HepG2 (cell line): ENCODE measurements at regions not wholly inside any gene's neighbourhood (a gene's known extent, or its start where the extent isn't known, plus 50 kb on each side); places are given as distances from the start of the nearest gene placed in this dataset.

Experiments used
- ATAC-seq: fragments of 200-7000 bp; cut with Tn5 transposase; 3 replicates; pipeline ENCODE4 v1.9.1; 2020; ENCODE audit warnings: mild to moderate bottlenecking, moderate library complexity
- BruUV-seq: library from RNA; stranded (reverse); fragments of 400-500 nt; replicated peaks from 2 replicates; lab custom pipeline; 2021; lab: Mats Ljungman, UMichigan
- CTCF ChIA-PET: fragments of 300-600 bp; formaldehyde crosslinking; extraction: SDS; loops from one replicate; lab custom pipeline; 2021; ENCODE audit warnings: low total read pairs, inconsistent platforms, low intra/inter-chr PET ratio; lab: Yijun Ruan, JAX
- POLR2A ChIA-PET: fragments of 350-600 bp; sonication (Branson Sonifier 250); formaldehyde crosslinking; loops from one replicate; lab custom pipeline; 2020; ENCODE audit warnings: antibody characterized with exemption, inconsistent platforms; lab: Yijun Ruan, JAX
- DNase-seq: peaks from one replicate; pipeline ENCODE4 v3.0.0-alpha.2; 2015; ENCODE audit warnings: low spot score
- FAIRE-seq: peaks from 3 replicates; lab custom pipeline; 2011; peaks lifted over from hg19 to GRCh38; lab: Jason Lieb, UNC
- H2AFZ ChIP-seq: one replicate; pipeline ENCODE4 v1.6.1; 2011; ENCODE audit warnings: low read length, inconsistent platforms
- H3K27ac ChIP-seq: fragments of 300-600 bp; 3 replicates; pipeline ENCODE4 v1.8.0; 2011; ENCODE audit warnings: mixed run types, mild to moderate bottlenecking, mixed read lengths, low read length, inconsistent platforms; ENCODE audit not compliant: insufficient read depth; ENCODE audit errors: extremely low read length
- H3K27me3 ChIP-seq, 2 experiments: fragments of 200-600 bp in 1 of 2; 2 replicates in 1 of 2; 3 replicates in 1 of 2; pipeline versions ENCODE4 v1.6.0 to v1.8.0; 2011; ENCODE audit warnings: low read length in 2 of 2, mild to moderate bottlenecking in 2 of 2, moderate library complexity in 2 of 2, inconsistent platforms in 1 of 2; ENCODE audit not compliant: insufficient read depth in 2 of 2, control insufficient read depth in 1 of 2
- H3K36me3 ChIP-seq, 2 experiments: fragments of 200-600 bp in 1 of 2; replicated peaks in 1 of 2; 2 replicates in 1 of 2; 3 replicates in 1 of 2; pipeline versions ENCODE4 v1.5.1 to v1.8.0; 2011; ENCODE audit warnings: low read length in 2 of 2, inconsistent platforms in 1 of 2; ENCODE audit not compliant: insufficient read depth in 2 of 2, control insufficient read depth in 1 of 2
- H3K4me1 ChIP-seq: 2 replicates; pipeline ENCODE4 v1.5.1; 2012; ENCODE audit warnings: low read length, inconsistent platforms; ENCODE audit not compliant: insufficient read depth
- H3K4me2 ChIP-seq: 2 replicates; pipeline ENCODE4 v1.6.0; 2011; ENCODE audit warnings: low read depth, low read length, inconsistent platforms
- H3K4me3 ChIP-seq, 3 experiments: fragments of 200-600 bp in 1 of 3; sonication (generic), shearing (Covaris generic) in 1 of 3; replicated peaks in 1 of 3; 2 replicates each; pipeline ENCODE4 v1.5.1; 2011 to 2016; ENCODE audit warnings: low read length in 3 of 3, inconsistent platforms in 2 of 3, low read depth in 2 of 3, mild to moderate bottlenecking in 2 of 3, control low read depth in 1 of 3, mixed read lengths in 1 of 3; ENCODE audit not compliant: insufficient read depth in 1 of 3
- H3K79me2 ChIP-seq: one replicate; pipeline ENCODE4 v1.6.1; 2011; ENCODE audit warnings: low read length, inconsistent platforms; ENCODE audit not compliant: insufficient read depth
- H3K9ac ChIP-seq: 2 replicates; pipeline ENCODE4 v1.6.0; 2011; ENCODE audit warnings: mild to moderate bottlenecking, low read depth, low read length, inconsistent platforms; ENCODE audit not compliant: insufficient read depth
- H3K9me3 ChIP-seq: 2 replicates; pipeline ENCODE4 v1.5.1; 2012; ENCODE audit warnings: mild to moderate bottlenecking, low read length
- H4K20me1 ChIP-seq: 2 replicates; pipeline ENCODE4 v1.6.0; 2011; ENCODE audit warnings: inconsistent platforms, mild to moderate bottlenecking, low read length, moderate library complexity; ENCODE audit not compliant: insufficient read depth
- AHR ChIP-seq: IDR thresholded peaks from 2 replicates; pipeline ENCODE4 v1.6.1; 2018; ENCODE audit warnings: missing genetic modification reagents, missing compliant biosample characterization
- HOXD1 ChIP-seq: sonication (generic); formaldehyde crosslinking; IDR thresholded peaks from 2 replicates; pipeline ENCODE4 v1.5.0; 2020; ENCODE audit warnings: missing genetic modification reagents
- KDM4B ChIP-seq: sonication (generic); formaldehyde crosslinking; IDR thresholded peaks from 2 replicates; pipeline ENCODE4 v1.4.0; 2020; ENCODE audit warnings: missing genetic modification reagents
- NFE2 ChIP-seq: sonication (generic); formaldehyde crosslinking; IDR thresholded peaks from 2 replicates; pipeline ENCODE4 v1.4.0; 2020; ENCODE audit warnings: missing genetic modification reagents
- NFIC ChIP-seq: IDR thresholded peaks from 2 replicates; pipeline ENCODE4 v1.6.1; 2012; ENCODE audit warnings: mild to moderate bottlenecking, low read length, inconsistent platforms
- RNF2 ChIP-seq: fragments of 450-650 bp; conservative IDR thresholded peaks from 2 replicates; pipeline ENCODE4 v1.6.1; 2016; ENCODE audit warnings: low read depth
- ZSCAN29 ChIP-seq: sonication (generic); formaldehyde crosslinking; conservative IDR thresholded peaks from 2 replicates; pipeline ENCODE4 v1.4.0; 2020; ENCODE audit warnings: mild to moderate bottlenecking, missing genetic modification reagents
- WGBS: methylation state at CpG from one replicate; pipeline ENCODE4 v1.1.6; 2017; ENCODE audit warnings: low lambda C conversion rate; 5-methylcytosine and 5-hydroxymethylcytosine counted together
- in situ Hi-C: cut with HindIII; loops from 2 replicates; pipeline ENCODE4 v1.10.0; 2017; ENCODE audit warnings: low pct_unique_long_range_greater_than_20kb; ENCODE audit not compliant: extremely low pct_ligation_motif_present
- intact Hi-C: fragments of 100-400 bp; cut with micrococcal nuclease; formaldehyde crosslinking; loops from one replicate; pipeline ENCODE4 v1.10.0; 2022; ENCODE audit not compliant: unreplicated experiment
- TF ChIP-seq, protein P1 (sequence below): sonication (generic); formaldehyde crosslinking; IDR thresholded peaks from 2 replicates; pipeline ENCODE4 v1.4.0; 2020; ENCODE audit warnings: missing genetic modification reagents
- TF ChIP-seq, protein P2 (sequence below): sonication (generic); formaldehyde crosslinking; IDR thresholded peaks from 2 replicates; pipeline ENCODE4 v1.5.0; 2020; ENCODE audit warnings: mild to moderate bottlenecking, low read depth, missing genetic modification reagents, borderline replicate concordance
- TF ChIP-seq, protein P3 (sequence below): sonication (generic); formaldehyde crosslinking; IDR thresholded peaks from 2 replicates; pipeline ENCODE4 v1.4.0; 2020; ENCODE audit warnings: missing genetic modification reagents
- TF ChIP-seq, protein P4 (sequence below): sonication (generic); formaldehyde crosslinking; IDR thresholded peaks from 2 replicates; pipeline ENCODE4 v1.5.0; 2020; ENCODE audit warnings: mild to moderate bottlenecking, missing genetic modification reagents
- TF ChIP-seq, protein P5 (sequence below): sonication (generic); formaldehyde crosslinking; IDR thresholded peaks from 2 replicates; pipeline ENCODE4 v1.5.0; 2020; ENCODE audit warnings: missing genetic modification reagents
- TF ChIP-seq, protein P6 (sequence below): sonication (generic); formaldehyde crosslinking; IDR thresholded peaks from 2 replicates; pipeline ENCODE4 v1.5.0; 2020; ENCODE audit warnings: mild to moderate bottlenecking, missing genetic modification reagents, borderline replicate concordance

DNA sequence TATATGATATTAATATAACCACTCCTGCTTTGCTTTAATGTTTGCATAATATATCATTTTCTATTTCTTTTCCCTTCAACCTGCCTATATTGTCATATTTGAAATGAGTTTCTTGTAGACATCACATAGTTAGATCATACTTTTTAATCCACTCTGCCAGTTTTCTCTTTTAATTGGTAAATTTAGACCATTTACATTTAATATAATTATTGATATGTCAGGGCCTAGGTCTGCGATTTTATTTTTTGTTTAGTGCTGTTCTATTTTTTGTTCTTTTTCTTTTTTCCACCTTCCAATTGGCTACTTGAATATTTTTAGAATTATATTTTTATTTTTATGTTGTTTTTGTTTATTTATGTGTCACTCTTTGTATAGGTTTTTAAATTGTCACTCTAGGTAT is 213.3 kb downstream of the C1orf94 start (continued):
- TF ChIP-seq, protein P1, sequence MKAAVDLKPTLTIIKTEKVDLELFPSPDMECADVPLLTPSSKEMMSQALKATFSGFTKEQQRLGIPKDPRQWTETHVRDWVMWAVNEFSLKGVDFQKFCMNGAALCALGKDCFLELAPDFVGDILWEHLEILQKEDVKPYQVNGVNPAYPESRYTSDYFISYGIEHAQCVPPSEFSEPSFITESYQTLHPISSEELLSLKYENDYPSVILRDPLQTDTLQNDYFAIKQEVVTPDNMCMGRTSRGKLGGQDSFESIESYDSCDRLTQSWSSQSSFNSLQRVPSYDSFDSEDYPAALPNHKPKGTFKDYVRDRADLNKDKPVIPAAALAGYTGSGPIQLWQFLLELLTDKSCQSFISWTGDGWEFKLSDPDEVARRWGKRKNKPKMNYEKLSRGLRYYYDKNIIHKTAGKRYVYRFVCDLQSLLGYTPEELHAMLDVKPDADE = no peak

DNA sequence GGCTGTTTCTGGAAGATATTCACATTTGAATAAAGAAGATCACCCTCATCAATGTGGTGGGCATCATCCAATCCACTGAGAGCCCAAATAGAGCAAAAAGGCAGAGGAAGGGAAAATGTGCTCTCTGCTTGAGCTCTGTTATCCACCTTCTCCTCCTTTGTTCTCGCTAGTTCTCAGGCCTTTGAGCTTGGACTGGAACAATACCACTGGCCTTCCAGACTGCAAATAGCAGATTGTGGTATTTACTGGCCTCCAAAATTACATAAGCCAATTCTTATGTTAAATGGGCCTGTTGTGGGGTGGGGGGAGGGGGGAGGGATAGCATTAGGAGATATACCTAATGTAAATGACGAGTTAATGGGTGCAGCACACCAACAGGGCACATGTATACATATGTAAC is 219.3 kb downstream of the C1orf94 start:
- Histone ChIP-seq H3K79me2 (no peaks in the 10 kb centered on the region), H2AFZ (no peak overlapping the region), H4K20me1 (no peaks in the 10 kb centered on the region), H3K27me3 (no peaks in the 10 kb centered on the region), H3K4me3 (no peak overlapping the region), H3K36me3 (no peaks in the 10 kb centered on the region), H3K9ac (no peak overlapping the region), H3K27ac (no peak overlapping the region), H3K9me3 (peaks cover 9% of the 10 kb centered on the region; the same call in 1 of the 2 replicates), H3K4me2 (no peak overlapping the region), H3K4me1 (no peaks in the 10 kb centered on the region)
- POLR2A ChIA-PET = no interaction called here
- DNase-seq = no peak
- BruUV-seq = no TSS peak
- no peak for FAIRE-seq
- ATAC-seq = no peak
- WGBS = 4% methylated on average over 2 of the region's 2 CpGs
- intact Hi-C loops = no loop called here
- CTCF ChIA-PET = no interaction called here
- in situ Hi-C loops = no loop called here
- TF ChIP-seq, protein P2, sequence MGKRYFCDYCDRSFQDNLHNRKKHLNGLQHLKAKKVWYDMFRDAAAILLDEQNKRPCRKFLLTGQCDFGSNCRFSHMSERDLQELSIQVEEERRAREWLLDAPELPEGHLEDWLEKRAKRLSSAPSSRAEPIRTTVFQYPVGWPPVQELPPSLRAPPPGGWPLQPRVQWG (CRISPR knock-in tag) = no peak
- TF ChIP-seq ZSCAN29 (CRISPR knock-in tag) (no peak), RNF2 (no peak), NFE2 (CRISPR knock-in tag) (no peak), HOXD1 (CRISPR knock-in tag) (no peak), NFIC (no peak), KDM4B (CRISPR knock-in tag) (no peak), AHR (CRISPR knock-in tag) (no peak)
- TF ChIP-seq, protein P3, sequence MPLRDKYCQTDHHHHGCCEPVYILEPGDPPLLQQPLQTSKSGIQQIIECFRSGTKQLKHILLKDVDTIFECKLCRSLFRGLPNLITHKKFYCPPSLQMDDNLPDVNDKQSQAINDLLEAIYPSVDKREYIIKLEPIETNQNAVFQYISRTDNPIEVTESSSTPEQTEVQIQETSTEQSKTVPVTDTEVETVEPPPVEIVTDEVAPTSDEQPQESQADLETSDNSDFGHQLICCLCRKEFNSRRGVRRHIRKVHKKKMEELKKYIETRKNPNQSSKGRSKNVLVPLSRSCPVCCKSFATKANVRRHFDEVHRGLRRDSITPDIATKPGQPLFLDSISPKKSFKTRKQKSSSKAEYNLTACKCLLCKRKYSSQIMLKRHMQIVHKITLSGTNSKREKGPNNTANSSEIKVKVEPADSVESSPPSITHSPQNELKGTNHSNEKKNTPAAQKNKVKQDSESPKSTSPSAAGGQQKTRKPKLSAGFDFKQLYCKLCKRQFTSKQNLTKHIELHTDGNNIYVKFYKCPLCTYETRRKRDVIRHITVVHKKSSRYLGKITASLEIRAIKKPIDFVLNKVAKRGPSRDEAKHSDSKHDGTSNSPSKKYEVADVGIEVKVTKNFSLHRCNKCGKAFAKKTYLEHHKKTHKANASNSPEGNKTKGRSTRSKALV (CRISPR knock-in tag) = no peak
- TF ChIP-seq, protein P4, sequence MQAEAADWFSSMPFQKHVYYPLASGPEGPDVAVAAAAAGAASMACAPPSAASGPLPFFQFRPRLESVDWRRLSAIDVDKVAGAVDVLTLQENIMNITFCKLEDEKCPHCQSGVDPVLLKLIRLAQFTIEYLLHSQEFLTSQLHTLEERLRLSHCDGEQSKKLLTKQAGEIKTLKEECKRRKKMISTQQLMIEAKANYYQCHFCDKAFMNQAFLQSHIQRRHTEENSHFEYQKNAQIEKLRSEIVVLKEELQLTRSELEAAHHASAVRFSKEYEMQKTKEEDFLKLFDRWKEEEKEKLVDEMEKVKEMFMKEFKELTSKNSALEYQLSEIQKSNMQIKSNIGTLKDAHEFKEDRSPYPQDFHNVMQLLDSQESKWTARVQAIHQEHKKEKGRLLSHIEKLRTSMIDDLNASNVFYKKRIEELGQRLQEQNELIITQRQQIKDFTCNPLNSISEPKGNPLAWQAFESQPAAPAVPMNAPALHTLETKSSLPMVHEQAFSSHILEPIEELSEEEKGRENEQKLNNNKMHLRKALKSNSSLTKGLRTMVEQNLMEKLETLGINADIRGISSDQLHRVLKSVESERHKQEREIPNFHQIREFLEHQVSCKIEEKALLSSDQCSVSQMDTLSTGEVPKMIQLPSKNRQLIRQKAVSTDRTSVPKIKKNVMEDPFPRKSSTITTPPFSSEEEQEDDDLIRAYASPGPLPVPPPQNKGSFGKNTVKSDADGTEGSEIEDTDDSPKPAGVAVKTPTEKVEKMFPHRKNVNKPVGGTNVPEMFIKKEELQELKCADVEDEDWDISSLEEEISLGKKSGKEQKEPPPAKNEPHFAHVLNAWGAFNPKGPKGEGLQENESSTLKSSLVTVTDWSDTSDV (CRISPR knock-in tag) = no peak
- TF ChIP-seq, protein P5, sequence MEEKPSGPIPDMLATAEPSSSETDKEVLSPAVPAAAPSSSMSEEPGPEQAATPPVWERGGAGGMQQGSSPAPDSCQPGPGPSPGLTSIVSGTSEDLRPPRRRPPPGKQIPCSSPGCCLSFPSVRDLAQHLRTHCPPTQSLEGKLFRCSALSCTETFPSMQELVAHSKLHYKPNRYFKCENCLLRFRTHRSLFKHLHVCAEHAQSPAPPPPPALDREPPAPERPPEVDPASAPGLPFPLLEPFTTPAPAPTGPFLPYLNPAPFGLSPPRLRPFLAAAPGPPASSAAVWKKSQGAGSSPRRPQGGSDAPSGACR (CRISPR knock-in tag) = no peak
- TF ChIP-seq, protein P6, sequence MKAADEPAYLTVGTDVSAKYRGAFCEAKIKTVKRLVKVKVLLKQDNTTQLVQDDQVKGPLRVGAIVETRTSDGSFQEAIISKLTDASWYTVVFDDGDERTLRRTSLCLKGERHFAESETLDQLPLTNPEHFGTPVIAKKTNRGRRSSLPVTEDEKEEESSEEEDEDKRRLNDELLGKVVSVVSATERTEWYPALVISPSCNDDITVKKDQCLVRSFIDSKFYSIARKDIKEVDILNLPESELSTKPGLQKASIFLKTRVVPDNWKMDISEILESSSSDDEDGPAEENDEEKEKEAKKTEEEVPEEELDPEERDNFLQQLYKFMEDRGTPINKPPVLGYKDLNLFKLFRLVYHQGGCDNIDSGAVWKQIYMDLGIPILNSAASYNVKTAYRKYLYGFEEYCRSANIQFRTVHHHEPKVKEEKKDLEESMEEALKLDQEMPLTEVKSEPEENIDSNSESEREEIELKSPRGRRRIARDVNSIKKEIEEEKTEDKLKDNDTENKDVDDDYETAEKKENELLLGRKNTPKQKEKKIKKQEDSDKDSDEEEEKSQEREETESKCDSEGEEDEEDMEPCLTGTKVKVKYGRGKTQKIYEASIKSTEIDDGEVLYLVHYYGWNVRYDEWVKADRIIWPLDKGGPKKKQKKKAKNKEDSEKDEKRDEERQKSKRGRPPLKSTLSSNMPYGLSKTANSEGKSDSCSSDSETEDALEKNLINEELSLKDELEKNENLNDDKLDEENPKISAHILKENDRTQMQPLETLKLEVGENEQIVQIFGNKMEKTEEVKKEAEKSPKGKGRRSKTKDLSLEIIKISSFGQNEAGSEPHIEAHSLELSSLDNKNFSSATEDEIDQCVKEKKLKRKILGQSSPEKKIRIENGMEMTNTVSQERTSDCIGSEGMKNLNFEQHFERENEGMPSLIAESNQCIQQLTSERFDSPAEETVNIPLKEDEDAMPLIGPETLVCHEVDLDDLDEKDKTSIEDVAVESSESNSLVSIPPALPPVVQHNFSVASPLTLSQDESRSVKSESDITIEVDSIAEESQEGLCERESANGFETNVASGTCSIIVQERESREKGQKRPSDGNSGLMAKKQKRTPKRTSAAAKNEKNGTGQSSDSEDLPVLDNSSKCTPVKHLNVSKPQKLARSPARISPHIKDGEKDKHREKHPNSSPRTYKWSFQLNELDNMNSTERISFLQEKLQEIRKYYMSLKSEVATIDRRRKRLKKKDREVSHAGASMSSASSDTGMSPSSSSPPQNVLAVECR (CRISPR knock-in tag) = no peak
